ENCODE measurements at regions not wholly inside any gene's neighbourhood (a gene's known extent, or its start where the extent isn't known, plus 50 kb on each side); places are given as distances from the start of the nearest gene placed in this dataset.
"Not testable (repeated sequence)": the region's sequence is repeated elsewhere in the genome, so short reads cannot be mapped to it uniquely, and the experiment has no call there.

DNA sequence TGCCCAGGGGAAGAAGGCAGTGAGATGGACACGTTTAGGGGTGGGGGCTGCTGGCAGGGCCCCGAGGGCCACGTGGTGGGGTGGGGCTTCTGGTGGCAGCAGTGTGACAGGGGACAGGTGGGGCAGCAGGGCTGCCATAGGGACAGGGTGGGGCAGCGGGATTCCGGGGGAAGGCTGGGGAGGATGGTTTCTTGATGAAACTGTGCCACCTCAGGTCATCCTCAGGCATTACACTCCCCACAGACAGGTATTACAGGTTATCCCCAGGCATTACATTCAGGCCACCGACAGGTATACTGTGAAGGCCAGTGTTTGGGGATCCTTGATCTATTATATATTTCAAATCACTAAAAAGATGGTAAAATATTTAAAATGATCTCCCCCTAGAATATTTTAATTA, 432.1 kb upstream of the TSPY4 start:
- H3K27ac Mint-ChIP-seq, result no peak overlapping the region
- no peak overlapping the region for H3K4me3 Mint-ChIP-seq
- H3K9me3 Mint-ChIP-seq, result no peaks in the 10 kb centered on the region

DNA sequence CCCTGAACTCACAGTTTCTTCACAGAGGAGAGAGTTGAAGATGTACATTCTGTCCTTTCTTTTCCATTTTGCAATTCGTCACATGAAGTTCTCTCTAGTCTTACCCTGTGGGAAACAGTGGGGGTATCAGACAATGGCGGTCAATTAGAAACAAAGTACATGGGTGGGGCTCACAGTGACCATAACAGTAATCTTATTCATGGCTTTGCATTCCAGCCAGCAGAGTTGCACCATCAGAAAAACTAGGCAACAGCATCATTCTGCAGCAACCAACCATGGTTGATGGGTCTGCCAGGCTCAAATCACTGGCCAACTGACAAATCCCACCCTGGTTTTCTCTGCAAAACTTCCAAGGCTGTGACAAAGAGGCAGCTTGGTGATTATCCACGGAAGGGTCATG, 414.7 kb upstream of the TSPY4 start:
- not testable (repeated sequence) for H3K4me1 Mint-ChIP-seq, H3K9me3 Mint-ChIP-seq, H3K36me3 Mint-ChIP-seq, H3K27me3 Mint-ChIP-seq, H3K27ac Mint-ChIP-seq, DNase-seq, H3K4me3 Mint-ChIP-seq

More for the DNA sequence above, 432.1 kb upstream of the TSPY4 start:
- H3K36me3 Mint-ChIP-seq, result no peaks in the 10 kb centered on the region
- no peak for DNase-seq
- no peaks in the 10 kb centered on the region for H3K27me3 Mint-ChIP-seq
- H3K4me1 Mint-ChIP-seq, result no peaks in the 10 kb centered on the region

Measured in activated naive CD8-positive, alpha-beta T cell treated with anti-CD3 and anti-CD28 coated beads for 36 hours (primary cell).